ENCODE measurements at regions not wholly inside any gene's neighbourhood (a gene's known extent, or its start where the extent isn't known, plus 50 kb on each side); places are given as distances from the start of the nearest gene placed in this dataset.

DNA sequence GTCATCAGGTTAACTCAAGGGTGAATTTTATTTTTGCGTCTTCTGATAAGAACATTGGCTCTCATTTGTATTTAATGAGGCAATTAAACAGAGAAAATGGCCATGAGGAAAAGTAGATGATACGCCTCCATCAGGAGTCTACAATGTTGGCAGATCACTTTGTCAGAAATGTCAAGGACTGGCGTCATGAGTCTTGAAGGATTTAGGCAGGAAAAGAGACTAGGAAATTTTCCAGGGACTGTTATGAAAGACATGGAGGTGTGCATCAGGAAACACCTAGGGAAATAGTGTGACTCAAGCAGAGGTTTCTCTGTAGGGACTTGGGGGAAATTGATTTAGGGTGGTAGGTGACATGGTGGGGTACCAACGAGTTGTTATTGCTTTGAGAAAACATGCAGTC is 53.4 kb upstream of the SLC35B4 start:
- no peaks in the 10 kb centered on the region; a peak in 1 of 5 replicates for H3K27me3 ChIP-seq (ENCODE audit: control insufficient read depth in 1 of 2, insufficient read depth in 2 of 2, low read length in 2 of 2)
- H3K9me3 ChIP-seq (ENCODE audit: low read length): no peaks in the 10 kb centered on the region
- FAIRE-seq (no peak), DNase-seq (ENCODE audit: low spot score) (no peak), ATAC-seq (no peak)
- H3K4me1 ChIP-seq (ENCODE audit: insufficient read depth, low read length): peaks cover 66% of the 10 kb centered on the region
- BruUV-seq (replicated peaks): no TSS peak
- H3K4me3 ChIP-seq (replicated peaks in 1 of 3; ENCODE audit: insufficient read depth in 1 of 3, low read depth in 2 of 3, low read length in 3 of 3): no peak overlapping the region
- H3K27ac ChIP-seq (ENCODE audit: extremely low read length, insufficient read depth, low read length): no peak overlapping the region
- no peaks in the 10 kb centered on the region for H4K20me1 ChIP-seq (ENCODE audit: insufficient read depth, low read length)
- TF ChIP-seq GPN1 (CRISPR knock-in tag; IDR thresholded peaks at IDR 0.05; ENCODE audit: borderline replicate concordance) (no peak), ZNF136 (CRISPR knock-in tag; IDR thresholded peaks at IDR 0.05; ENCODE audit: low read depth) (no peak), CREM (IDR thresholded peaks at IDR 0.05) (no peak), CREM (CRISPR knock-in tag; IDR thresholded peaks at IDR 0.05) (no peak), ZNF274 (CRISPR knock-in tag; IDR thresholded peaks at IDR 0.05) (no peak), ZNF619 (CRISPR knock-in tag; IDR thresholded peaks at IDR 0.05) (no peak), ZNF335 (CRISPR knock-in tag; IDR thresholded peaks at IDR 0.05) (no peak), ZNF230 (CRISPR knock-in tag; IDR thresholded peaks at IDR 0.05) (no peak), SPEN (CRISPR knock-in tag; IDR thresholded peaks at IDR 0.05; ENCODE audit: low read depth) (no peak), SKI (IDR thresholded peaks at IDR 0.05; ENCODE audit: partially characterized antibody) (no peak), ZNF746 (CRISPR knock-in tag; IDR thresholded peaks at IDR 0.05) (no peak), PHF5A (CRISPR knock-in tag; IDR thresholded peaks at IDR 0.05; ENCODE audit: low read depth, unreplicated experiment) (no peak), ZFP37 (CRISPR knock-in tag; IDR thresholded peaks at IDR 0.05; ENCODE audit: borderline replicate concordance) (no peak), KAT8 (CRISPR knock-in tag; IDR thresholded peaks at IDR 0.05) (no peak)
- TF ChIP-seq, protein P1, sequence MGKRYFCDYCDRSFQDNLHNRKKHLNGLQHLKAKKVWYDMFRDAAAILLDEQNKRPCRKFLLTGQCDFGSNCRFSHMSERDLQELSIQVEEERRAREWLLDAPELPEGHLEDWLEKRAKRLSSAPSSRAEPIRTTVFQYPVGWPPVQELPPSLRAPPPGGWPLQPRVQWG (CRISPR knock-in tag; IDR thresholded peaks at IDR 0.05; ENCODE audit: borderline replicate concordance, low read depth): no peak
- TF ChIP-seq, protein P2, sequence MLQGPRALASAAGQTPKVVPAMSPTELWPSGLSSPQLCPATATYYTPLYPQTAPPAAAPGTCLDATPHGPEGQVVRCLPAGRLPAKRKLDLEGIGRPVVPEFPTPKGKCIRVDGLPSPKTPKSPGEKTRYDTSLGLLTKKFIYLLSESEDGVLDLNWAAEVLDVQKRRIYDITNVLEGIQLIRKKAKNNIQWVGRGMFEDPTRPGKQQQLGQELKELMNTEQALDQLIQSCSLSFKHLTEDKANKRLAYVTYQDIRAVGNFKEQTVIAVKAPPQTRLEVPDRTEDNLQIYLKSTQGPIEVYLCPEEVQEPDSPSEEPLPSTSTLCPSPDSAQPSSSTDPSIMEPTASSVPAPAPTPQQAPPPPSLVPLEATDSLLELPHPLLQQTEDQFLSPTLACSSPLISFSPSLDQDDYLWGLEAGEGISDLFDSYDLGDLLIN (CRISPR knock-in tag; IDR thresholded peaks at IDR 0.05; ENCODE audit: borderline replicate concordance): no peak
- H3K9ac ChIP-seq (ENCODE audit: insufficient read depth, low read depth, low read length): no peak overlapping the region
- ChIA-PET CTCF (ENCODE audit: low intra/inter-chr PET ratio, low total read pairs) (no interaction called here), POLR2A (no interaction called here)
- intact Hi-C loops (cut with micrococcal nuclease; ENCODE audit: unreplicated experiment): no loop called here
- WGBS (ENCODE audit: low lambda C conversion rate): 86% methylated on average over 4 of the region's 4 CpGs
- H3K79me2 ChIP-seq (ENCODE audit: insufficient read depth, low read length): no peaks in the 10 kb centered on the region
- H3K36me3 ChIP-seq (replicated peaks in 1 of 2; ENCODE audit: control insufficient read depth in 1 of 2, insufficient read depth in 2 of 2, low read length in 2 of 2): no peaks in the 10 kb centered on the region
- H3K4me2 ChIP-seq (ENCODE audit: low read depth, low read length): no peak overlapping the region
- in situ Hi-C loops (cut with HindIII; ENCODE audit: extremely low pct_ligation_motif_present, low pct_unique_long_range_greater_than_20kb): no loop called here
- H2AFZ ChIP-seq (ENCODE audit: low read length): no peak overlapping the region
